Thyroid gland (tissue), 4 donors: ENCODE measurements at regions not wholly inside any gene's neighbourhood (a gene's known extent, or its start where the extent isn't known, plus 50 kb on each side); places are given as distances from the start of the nearest gene placed in this dataset.
"Not testable (repeated sequence)": the region's sequence is repeated elsewhere in the genome, so short reads cannot be mapped to it uniquely, and the experiment has no call there.

ENCODE experiments used
- DNase-seq, 2 donors: peaks; one replicate each; pipeline ENCODE4 v3.0.0-alpha.2; 2019
- H3K27ac ChIP-seq, 3 donors: fragments of 200-600 bp; sonication (generic); 1 replicate in 2 of 3; 2 replicates in 1 of 3; pipeline ENCODE4 v1.5.1; 2016 to 2019; ENCODE audit warnings: mild to moderate bottlenecking in 1 of 3, moderate library complexity in 1 of 3
- H3K27me3 ChIP-seq: fragments of 200-600 bp; sonication (generic); one replicate; pipeline ENCODE4 v1.5.1; 2019
- H3K36me3 ChIP-seq, 2 donors: fragments of 200-600 bp; sonication (generic); one replicate each; pipeline ENCODE4 v1.5.1; 2016 to 2019
- H3K4me1 ChIP-seq, 2 donors: fragments of 200-600 bp; sonication (generic); one replicate each; pipeline ENCODE4 v1.5.1; 2017 to 2019
- H3K4me3 ChIP-seq, 3 donors: fragments of 200-600 bp; sonication (generic); replicated peaks in 1 of 3; 1 replicate in 2 of 3; 2 replicates in 1 of 3; pipeline ENCODE4 v1.5.1; 2016; ENCODE audit warnings: mild to moderate bottlenecking in 1 of 3
- H3K9me3 ChIP-seq: fragments of 200-600 bp; sonication (generic); one replicate; pipeline ENCODE4 v1.5.1; 2017
- CTCF ChIP-seq, 6 experiments: fragments of 200-600 bp in 3 of 6; fragments of 450-650 bp in 3 of 6; sonication (generic) in 3 of 6; IDR thresholded peaks; one replicate each; pipeline ENCODE4 v1.5.1; 2016 to 2019; ENCODE audit warnings: antibody characterized with exemption in 6 of 6, mild to moderate bottlenecking in 2 of 6, inconsistent platforms in 1 of 6, moderate library complexity in 1 of 6
- POLR2A ChIP-seq, 2 donors: fragments of 450-650 bp; IDR thresholded peaks; one replicate each; pipeline ENCODE4 v1.6.1; 2017; ENCODE audit warnings: antibody characterized with exemption in 2 of 2, mild to moderate bottlenecking in 2 of 2, moderate library complexity in 1 of 2
- WGBS, 2 donors: methylation state at CpG; one replicate each; pipeline ENCODE4 v1.1.5; 2017; 5-methylcytosine and 5-hydroxymethylcytosine counted together
- intact Hi-C: fragments of 100-400 bp; cut with DNase I; formaldehyde crosslinking; loops from one replicate; pipeline ENCODE4 v1.15.1; 2023

GRCh38 chr2:216981951-216982350 lies 122.1 kb upstream of the TNP1 start:
- H3K9me3 ChIP-seq, H3K36me3 ChIP-seq, H3K4me3 ChIP-seq, H3K27me3 ChIP-seq, H3K27ac ChIP-seq: not testable (repeated sequence)
- TF ChIP-seq CTCF (IDR thresholded peaks at IDR 0.05): peak in 4 of 6 experiments; percentile 46 to 66 (median 58)
- intact Hi-C loops: loop anchor here (5.0 kb wide), 1 partner anchor 285 kb away; the partner anchor contains the start of gene IGFBP5
- peak; percentile 76 to 83 for DNase-seq
- 25 to 36% methylated on average over 6 to 7 of the region's 7 CpGs for WGBS, 2 donors
- peaks cover 9 to 14% of the 10 kb centered on the region in 2 donors for H3K4me1 ChIP-seq

- DNase-seq, H3K27ac ChIP-seq, H3K27me3 ChIP-seq, H3K36me3 ChIP-seq, H3K4me1 ChIP-seq, H3K4me3 ChIP-seq, H3K9me3 ChIP-seq: not testable (repeated sequence)
- 92 to 95% methylated on average over 1 of the region's 1 CpG for WGBS, 2 donors
- intact Hi-C loops: loop anchor here (5.0 kb wide), 1 partner anchor 283 kb away; the partner anchor contains the start of gene IGFBP5
Measured at GRCh38 chr2:216980510-216980909, 120.6 kb upstream of the TNP1 start.

GRCh38 chr2:216974321-216975302 lies 114.7 kb upstream of the TNP1 start:
- Histone ChIP-seq H3K4me1 (peaks cover 0 to 11% of the 10 kb centered on the region in 2 donors), H3K27me3 (no peaks in the 10 kb centered on the region), H3K4me3 (no peak overlapping the region), H3K36me3 (no peaks in the 10 kb centered on the region), H3K9me3 (no peaks in the 10 kb centered on the region), H3K27ac (peak overlapping the region in 1 of 3 donors; percentile 3)
- 71% methylated on average over 12 of the region's 12 CpGs for whole genome bisulfite sequencing, 2 donors
- TF ChIP-seq POLR2A (IDR thresholded peaks at IDR 0.05) (no peak), CTCF (IDR thresholded peaks at IDR 0.05) (no peak)
- intact Hi-C loops: no loop called here
- DNase-seq: peak in 1 of 2 donors; percentile 14

GRCh38 chr2:216971593-216971992 lies 111.7 kb upstream of the TNP1 start:
- Histone ChIP-seq H3K4me1 (peaks cover 0 to 11% of the 10 kb centered on the region in 2 donors), H3K9me3 (no peaks in the 10 kb centered on the region), H3K27ac (no peak overlapping the region), H3K27me3 (no peaks in the 10 kb centered on the region), H3K4me3 (no peak overlapping the region), H3K36me3 (no peaks in the 10 kb centered on the region)
- DNase-seq: no peak
- TF ChIP-seq CTCF (IDR thresholded peaks at IDR 0.05) (no peak), POLR2A (IDR thresholded peaks at IDR 0.05) (no peak)
- intact Hi-C loops: no loop called here
- 79 to 84% methylated on average over 2 of the region's 2 CpGs for WGBS, 2 donors

- H3K36me3 ChIP-seq: no peaks in the 10 kb centered on the region
- H3K9me3 ChIP-seq: no peaks in the 10 kb centered on the region
- no peak for TF ChIP-seq CTCF (IDR thresholded peaks at IDR 0.05)
- no peak overlapping the region for H3K27ac ChIP-seq
- H3K4me1 ChIP-seq: peaks cover 0 to 11% of the 10 kb centered on the region in 2 donors
- 47 to 73% methylated on average over 2 of the region's 2 CpGs for WGBS, 2 donors
- H3K4me3 ChIP-seq: no peak overlapping the region
- intact Hi-C loops: no loop called here
- H3K27me3 ChIP-seq: no peaks in the 10 kb centered on the region
- DNase-seq: peak in 1 of 2 donors; percentile 19
Measured at GRCh38 chr2:216970359-216970915, 110.6 kb upstream of the TNP1 start.
